NCI-H460 (cell line): ENCODE measurements at regions not wholly inside any gene's neighbourhood (a gene's known extent, or its start where the extent isn't known, plus 50 kb on each side); places are given as distances from the start of the nearest gene placed in this dataset.

Experiments
- DNase-seq: peaks from one replicate; pipeline ENCODE4 v3.0.0-alpha.2; 2016; ENCODE audit warnings: low read depth; ENCODE audit errors: extremely low read depth

DNA sequence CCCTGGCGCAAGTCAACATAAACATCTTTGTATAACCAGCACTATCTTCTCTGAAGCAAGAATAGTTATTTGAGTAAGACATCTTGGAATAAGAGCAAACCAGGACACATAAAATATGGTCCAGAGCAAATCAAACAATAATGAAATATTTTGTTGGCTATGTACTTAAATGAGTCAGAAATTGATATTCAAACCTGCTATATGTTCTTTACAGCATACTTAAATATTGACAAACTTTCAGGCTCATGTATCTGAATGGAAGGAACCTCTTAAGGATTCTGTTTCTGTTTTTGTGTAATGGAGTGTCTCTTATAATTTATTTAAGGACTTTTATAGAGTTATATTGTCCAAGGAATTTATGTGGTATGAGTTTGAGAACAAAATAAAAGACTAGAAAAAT lies 747.3 kb downstream of the EFNA5 start:
- DNase-seq, result no peak

DNA sequence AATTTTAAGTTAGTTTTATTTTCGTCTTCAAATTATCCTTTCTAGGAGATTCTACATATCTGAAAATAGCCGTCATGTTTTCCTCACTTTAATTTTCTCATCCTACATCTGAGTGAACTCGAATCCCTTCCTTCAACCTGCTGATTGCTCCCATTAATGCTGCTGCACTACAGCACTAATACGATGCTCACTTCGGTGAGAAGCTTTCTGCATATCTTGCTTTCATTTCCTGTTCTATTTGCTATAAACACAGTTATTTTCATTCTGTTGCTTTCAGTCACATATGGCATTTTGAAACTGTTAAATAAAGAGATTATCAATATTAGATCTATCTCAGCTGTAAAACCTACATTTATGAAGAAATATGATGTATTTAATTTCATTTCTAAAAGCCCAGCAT lies 749.2 kb downstream of the EFNA5 start:
- no peak for DNase-seq

DNA sequence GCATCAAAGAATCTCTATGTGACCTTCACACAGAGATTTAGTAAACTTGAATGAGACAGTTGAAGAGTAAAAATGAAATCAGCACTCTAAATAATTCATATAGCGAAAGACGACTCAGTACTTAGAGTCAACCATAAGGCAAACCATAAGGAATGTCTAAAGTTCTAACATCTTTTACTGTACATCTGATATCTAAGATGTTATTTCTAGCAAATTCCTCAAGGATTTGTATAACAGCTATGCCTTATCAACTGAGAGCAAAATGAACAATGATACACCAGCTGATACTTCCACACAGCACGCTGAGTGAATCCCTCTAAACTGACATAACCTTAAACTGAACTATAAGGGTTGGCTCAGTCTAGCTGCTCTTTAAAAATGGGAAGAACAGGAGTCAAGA lies 760.3 kb downstream of the EFNA5 start:
- DNase-seq, result no peak

DNA sequence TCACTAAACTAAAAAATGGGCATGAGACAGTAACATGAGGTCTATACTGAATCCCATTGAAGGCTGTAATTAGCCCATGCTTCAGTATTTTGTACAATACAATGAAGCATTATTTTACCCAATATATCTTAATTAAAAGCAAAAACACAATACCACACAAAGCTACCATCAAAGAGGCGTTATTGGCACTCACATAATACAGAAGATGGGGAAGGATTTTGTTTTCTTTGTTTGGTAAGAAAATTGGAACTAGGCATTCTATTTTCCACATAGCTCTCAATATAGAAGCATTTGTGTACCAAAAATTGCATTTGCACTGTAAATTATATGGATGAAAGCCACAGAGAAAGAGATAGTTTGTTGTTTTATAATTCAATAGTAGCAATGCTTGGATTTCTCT lies 761.0 kb downstream of the EFNA5 start:
- DNase-seq, result no peak

DNA sequence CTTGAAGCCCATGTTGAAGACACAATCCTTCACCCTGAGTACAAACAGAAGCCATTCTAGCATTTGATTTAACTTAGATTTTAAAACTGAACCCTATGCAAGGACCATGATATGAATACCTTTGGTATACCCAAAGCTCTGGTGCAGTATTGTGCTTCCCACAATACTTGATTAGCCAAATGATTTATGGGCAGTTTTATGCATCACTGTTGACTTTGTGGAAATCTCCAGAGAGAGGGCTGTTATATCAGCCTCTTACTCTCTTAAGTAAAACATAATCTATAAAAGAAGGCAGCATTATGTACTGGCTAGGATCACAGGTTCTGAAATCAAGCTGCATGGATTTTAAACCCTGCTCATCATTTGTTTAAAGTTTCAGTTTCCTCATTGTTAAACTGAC lies 762.8 kb downstream of the EFNA5 start:
- no peak for DNase-seq

DNA sequence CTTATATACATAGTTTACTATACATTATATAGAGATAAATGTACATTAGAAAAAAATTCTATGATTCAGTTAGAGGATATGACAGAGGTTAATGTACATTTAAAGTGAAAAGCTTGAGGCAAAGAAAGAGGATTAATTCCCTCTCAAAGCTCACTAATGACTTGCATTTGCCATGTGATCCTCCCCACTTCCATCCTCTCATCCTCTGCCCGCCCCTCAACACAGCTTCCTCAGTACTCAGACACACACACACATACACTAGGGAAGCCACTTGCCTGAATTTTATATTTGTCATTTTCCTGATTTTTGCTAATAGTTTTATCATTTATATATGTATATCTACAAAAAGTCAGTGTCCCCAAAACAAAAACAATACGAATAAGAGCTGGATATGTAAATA lies 764.5 kb downstream of the EFNA5 start:
- DNase-seq, result no peak

DNA sequence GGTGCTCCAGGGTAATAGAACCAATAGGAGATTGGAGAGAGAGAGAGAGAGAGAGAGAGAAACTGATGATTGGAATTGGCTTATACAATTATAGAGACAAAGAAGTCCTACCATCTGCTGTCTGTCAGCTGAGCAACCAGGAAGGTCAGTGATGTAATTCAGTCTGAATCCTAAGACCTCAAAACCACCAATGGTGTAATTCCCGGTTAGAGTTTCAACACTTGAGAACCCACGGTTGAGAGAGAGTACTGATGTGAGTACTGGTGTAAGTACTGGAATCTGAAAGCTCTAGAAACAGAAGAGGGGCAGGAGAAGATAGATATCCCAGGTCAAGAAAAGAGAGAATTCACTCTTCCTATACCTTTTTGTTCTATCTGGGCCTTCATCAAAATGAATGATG lies 775.8 kb downstream of the EFNA5 start:
- no peak for DNase-seq

DNA sequence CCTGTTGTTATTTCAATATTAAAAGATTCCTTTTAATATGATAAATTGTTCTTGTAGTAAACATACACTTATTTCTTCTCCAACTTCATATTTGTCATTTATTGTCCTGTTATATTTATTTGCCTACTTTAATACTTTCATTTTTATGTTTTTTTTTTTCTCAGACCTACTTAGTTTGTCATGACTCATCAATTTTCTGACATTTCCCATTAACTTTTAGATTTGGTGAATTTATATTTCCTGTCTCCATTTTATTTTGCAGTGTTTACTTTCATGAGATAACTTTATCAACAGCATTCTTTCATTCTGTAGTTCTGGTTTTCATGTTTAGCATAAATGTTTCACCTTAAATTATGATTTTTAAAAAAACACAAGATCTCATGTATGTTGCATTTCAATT lies 788.7 kb downstream of the EFNA5 start:
- no peak for DNase-seq

DNA sequence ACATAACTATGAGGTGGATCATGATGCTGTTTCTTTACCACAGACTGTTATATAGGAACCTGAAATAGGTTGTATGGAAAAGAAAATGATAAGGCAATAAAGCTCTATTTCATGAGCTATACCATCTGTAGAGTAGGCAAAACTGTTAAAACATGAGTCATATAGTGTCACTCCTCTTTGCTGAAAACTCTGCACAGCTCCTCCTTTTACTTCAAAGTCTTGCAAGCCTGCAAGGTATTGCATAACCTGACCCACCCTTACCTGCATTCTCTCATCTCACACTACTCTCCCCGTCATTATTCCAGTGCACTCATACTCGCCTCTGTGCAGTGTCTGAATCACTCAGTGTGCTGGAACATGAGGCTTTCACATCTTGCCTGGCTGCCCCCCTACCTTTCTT lies 790.1 kb downstream of the EFNA5 start:
- no peak for DNase-seq

DNA sequence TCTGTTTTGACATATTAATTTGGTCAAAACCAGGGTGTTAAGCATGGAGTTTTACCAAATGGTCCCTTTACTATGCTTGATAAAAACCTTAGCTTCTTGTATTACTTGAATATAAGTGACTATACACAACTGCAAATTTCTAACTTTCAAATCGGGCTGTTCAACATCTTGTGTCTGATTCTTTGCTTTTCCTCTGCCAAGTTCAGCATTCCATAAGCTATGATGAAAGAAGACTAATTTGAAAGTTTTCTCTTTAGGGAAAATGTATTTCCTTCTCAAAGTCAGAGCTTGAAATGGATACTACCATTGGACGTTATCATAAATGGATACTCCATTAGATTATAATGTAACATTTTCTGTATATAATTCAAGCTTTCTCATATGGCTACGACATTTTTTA lies 792.9 kb downstream of the EFNA5 start:
- no peak for DNase-seq

DNA sequence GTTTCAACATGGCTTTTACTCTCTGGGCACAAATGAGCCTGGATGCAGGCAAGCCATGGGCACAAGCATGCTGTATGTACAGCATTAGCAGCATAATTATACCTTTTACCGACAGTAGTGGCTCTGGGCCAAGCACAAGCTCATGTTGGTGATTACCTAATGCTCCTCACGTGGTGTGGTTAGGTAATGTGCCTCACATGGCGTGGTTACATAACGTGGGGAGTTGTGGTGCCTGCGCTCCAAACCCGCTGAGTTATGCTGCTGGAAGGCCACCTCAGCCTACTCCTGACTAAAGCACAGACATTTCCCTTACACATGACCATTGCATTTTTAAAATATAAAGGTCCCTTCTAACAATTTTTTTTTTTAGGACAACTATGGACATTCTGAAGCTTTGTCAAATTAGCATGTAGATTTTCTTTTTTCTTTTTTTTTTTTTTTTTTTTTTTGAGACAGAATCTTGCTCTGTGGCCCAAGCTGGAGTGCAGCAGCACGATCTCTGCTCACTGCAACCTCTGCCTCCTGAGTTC lies 794.0 kb downstream of the EFNA5 start:
- no peak for DNase-seq

DNA sequence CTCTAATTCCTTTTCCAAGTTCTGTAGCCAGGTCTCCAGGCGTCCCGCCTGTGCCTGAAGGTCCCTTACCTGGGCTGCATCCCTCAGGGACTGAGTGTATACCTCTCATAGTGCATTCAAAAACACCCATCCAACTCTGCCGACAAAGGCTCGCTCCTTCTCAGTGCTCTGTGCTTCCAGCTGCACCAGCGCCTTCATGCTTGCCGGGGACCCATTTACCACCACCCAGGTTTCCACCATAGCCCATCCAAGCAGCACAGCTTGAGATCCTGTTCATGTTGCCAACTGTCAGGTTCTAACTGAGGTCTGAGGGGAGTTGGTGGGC lies 794.5 kb downstream of the EFNA5 start:
- no peak for DNase-seq

DNA sequence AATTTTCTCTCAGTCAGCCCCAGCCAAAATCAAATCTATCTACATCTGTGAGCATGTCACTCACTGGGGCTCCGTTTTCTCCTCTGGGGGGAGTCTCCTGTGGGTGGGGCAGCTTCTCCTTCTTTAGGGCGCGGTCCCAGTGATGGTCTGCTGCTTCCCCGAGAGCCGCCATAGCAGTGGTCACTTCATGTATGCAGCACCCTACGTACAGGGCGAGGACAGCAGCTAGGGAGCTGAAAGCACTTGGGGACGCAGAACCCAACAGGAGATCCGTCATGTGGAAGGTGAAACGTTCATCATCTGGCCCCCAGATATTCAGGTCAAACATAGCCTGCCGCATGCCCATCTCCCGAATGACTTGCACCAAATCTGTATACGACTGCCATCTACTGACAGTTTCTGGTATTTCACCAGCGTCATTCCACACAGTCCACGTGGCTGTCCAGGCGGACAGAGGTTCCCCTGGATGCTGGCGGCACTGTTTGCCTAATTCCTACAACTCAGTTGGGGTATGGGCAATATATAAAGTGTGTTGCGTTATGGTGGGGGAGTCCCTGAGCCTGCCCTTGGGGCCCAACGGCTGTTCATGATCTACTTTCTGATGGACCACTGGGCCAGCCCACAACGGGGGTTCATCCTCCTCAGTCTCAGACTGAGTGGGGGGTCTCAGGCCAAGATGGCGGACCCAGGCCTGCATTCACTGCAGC lies 795.0 kb downstream of the EFNA5 start:
- peak; percentile 45 for DNase-seq

DNA sequence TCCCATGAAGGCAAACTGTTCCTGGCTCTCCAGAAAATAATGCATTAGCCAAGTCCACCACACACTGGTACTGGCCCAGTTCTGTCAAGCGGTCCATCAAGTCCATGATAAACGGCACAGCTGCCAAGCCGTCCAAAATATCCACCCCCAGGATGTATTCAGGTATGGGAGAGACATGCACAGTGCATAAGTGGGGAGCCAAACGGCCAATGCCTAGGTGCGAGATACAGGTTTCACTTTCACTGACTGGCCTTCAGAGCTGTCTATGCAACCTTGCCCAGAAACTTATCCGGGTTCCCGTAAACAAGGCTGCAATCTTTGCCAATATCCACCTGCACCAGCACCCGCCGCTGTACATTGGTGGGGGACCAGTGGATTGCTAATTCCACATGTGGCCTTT lies 795.8 kb downstream of the EFNA5 start:
- DNase-seq, result no peak

DNA sequence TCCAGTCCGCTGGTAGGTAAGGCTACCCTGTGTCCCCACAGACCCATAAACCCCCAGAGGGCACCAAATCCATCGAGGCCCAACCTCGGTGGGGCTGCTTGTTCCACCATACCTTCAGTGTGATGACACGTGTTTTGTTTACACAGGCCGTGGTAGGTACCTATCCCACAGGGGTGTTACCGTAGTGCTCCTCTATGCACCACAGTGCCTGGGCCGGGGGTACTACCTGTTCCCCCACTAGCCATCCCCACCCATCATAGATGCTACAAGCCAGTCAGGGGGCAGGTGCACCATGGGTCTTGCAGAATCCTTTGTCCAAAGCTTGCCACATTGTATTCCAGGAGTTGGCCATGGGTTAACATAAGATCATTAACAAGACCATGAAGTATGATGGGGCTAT lies 796.2 kb downstream of the EFNA5 start:
- no peak for DNase-seq

DNA sequence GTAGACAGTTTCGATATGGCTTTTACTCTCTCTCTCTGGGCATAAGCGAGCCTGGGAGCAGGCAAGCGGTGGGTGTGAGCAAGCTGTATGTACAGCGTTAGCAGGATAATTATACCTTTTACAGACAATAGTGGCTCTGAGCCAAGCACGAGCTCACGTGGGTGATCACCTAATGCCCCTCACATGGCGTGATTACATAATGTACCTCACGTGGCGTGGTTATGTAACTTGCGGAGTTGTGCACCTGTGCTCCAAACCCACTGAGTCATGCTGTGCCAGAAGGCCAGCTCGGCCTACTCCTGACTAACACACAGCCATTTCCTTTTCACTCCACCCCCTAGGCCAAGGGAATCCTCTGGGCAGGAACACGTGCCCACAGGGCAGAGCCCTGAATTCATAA lies 797.2 kb downstream of the EFNA5 start:
- DNase-seq, result no peak

DNA sequence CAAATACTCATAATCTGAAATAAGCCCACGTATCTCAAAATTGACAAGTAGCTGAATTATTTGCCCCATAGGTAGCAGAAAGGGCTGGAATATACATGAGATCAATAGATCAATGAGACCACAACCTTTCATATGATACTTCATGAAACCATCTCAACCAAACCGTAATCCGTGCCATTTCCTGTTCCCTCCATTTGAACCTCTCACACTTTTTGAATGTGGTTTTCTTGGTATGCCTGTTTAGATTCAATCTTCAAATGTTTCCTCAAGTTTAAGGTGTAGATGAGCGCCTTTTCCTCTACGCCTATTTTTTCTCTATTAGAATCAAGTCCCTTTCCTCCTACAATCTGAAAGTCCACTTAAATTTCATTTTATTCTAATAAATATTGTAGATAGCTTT lies 805.5 kb downstream of the EFNA5 start:
- no peak for DNase-seq

DNA sequence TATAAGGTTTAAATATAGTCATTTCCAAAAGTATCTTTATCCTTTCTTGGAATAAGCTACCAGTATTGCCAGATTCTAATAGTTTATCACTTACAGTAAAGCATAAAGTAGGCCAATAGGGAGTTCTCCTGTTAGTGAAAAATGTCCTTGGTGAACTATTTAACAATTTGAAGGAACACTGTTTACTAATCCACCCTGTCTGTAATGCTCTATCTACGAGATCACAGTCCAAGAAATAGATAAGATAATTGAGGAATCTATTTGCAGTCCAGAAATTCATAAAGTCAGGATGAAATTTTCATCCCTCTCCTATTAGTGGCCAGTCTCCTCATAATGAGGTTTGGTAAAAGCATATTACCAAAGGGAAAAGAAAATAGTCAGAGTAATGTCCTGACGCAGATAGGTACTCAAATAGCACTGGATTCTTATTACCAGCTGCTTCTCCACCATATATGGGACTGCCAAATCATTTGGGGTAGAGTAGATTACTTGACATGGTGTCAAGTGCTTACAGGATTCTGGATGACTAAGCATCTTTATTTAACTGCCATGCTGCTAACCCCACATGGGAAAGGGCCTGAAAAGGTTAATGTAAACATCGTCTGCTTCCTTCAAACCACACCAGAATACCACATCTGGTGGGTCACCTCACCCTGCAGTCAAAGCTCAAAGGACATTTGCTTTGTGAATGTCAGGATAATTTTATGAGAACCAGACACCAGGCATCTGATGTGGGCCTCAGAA lies 808.1 kb downstream of the EFNA5 start:
- DNase-seq, result no peak

DNA sequence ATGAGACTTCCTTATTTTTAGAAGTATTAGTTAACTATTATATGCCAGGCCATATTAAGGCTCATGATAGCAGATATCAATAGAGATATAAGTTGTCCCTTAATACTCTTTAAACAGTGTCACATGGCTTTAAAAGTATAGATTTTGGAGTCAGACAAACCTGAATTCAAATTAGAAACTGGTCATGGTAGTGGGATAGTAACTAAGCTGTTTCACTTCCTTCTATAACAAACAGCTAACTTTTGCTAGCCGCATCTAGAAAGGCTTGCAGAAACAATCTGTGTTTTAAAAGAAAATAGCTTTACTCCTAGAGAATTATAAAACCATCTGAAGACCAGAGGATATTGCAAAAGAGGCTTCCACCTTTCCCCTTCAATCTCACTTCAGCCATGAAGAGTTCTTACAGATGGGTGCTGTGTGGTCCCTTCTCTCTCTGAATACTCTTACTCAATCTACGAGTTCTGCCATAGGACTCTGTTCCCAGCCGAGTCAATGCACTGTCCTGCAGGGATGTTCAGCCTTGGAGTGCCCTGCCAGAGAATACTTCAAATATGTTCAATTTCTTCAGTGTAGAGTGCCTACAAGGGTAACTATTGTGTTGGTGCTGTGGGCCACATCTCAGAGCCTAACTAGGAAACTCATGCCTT lies 810.2 kb downstream of the EFNA5 start:
- DNase-seq, result no peak

DNA sequence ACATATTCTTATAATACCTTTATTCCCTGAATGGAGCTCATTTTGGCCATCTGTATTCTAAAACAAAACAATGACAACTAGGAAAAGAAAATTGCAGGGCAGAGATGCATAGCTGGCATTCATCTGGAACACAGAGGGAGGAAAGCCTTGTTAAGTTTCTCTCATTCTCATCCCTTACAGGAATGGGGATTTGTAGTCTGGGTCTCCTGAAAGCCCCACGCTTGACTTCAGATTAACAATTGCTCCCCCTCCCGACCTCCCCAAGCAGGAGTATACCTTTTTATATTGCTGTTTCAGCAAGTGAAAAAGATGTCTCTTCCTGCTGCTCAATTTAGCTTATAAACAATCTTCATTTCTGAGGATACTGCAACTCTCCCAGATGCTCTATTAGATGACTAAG lies 812.1 kb downstream of the EFNA5 start:
- DNase-seq, result no peak

DNA sequence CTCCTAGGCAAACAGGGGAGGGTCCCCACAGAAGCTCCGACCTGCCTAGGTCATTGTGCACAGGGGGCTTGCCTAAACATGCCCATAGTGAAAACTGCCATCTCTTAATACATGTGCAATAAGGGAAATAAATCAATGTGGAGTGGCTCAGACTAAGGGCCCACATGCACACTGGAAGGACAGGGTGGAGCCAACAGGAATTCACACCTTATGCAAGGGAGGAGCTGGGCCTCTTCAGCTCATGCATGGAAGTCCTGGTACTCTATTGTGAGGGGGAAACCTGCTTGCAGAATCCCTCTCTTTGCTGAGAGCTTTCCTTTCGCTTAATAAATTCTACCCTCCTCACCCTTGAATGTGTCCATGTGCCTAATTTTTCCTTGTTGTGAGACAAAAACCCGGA lies 815.8 kb downstream of the EFNA5 start:
- DNase-seq, result no peak

DNA sequence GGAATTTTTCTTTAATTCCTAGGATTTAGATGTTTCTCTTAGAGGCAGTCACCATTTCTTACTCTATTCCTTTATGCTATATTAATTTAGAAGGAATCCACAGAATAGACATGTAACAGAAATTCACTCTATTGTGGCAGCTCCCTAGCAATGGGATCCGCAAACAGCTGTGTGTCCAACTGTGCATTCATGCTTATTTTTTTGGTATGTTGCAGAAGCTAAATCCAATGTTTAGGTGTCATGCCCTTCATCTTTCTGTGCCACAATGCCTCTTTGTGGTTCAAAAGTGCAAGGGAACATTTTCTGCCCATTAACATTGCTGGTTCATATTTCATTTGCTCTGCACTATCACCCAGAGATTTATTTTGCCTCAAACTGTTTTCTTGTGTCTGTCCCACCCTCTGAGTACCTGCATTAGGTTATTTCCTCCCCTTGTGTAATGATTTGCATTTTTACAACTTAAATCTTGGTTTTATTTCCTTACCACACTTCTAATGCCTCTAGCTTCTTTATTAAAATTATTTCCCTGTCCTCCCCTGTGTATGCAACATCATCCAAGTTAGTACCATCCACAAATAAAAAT lies 816.5 kb downstream of the EFNA5 start:
- DNase-seq, result no peak
